ENCODE measurements at regions not wholly inside any gene's neighbourhood (a gene's known extent, or its start where the extent isn't known, plus 50 kb on each side); places are given as distances from the start of the nearest gene placed in this dataset.

- TF ChIP-seq CTCF (IDR thresholded peaks at IDR 0.05) (no peak), EP300 (IDR thresholded peaks at IDR 0.05) (no peak), POLR2A (IDR thresholded peaks at IDR 0.05) (no peak)
These were observed 502.2 kb downstream of the PLPP3 start for GRCh38 chr1:56077206-56077605.

Data from ovary (tissue), 3 donors.